ENCODE measurements at regions not wholly inside any gene's neighbourhood (a gene's known extent, or its start where the extent isn't known, plus 50 kb on each side); places are given as distances from the start of the nearest gene placed in this dataset.

DNA sequence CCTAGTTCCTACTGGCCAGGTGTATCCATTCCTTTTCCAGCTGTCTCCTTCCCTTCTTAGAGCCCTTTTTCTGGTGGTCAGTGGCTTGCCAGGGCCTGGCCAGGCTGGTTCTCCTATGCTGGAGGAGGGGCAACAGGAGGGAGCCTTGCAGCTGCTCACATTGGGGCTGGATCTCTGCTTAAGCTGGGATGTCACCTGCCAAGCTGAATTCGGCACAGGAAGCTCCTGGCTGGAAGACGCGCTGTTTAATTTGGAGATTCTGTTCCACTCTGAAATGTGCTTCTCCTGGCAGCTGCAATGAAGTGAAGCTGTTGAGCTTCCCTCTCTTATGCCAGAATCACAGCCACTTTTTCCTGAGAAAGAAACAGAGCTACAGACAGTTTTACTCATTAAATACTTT, 56.0 kb upstream of the POU3F1 start:
- no peak for TF ChIP-seq CTCF (IDR thresholded peaks at IDR 0.05)
- TF ChIP-seq POLR2A (IDR thresholded peaks at IDR 0.05) = no peak

All from breast epithelium (tissue), 3 donors.